ENCODE measurements at regions not wholly inside any gene's neighbourhood (a gene's known extent, or its start where the extent isn't known, plus 50 kb on each side); places are given as distances from the start of the nearest gene placed in this dataset.

GRCh38 chr5:167725741-167726140, 565.7 kb upstream of the WWC1 start:
- Histone ChIP-seq H3K9ac (ENCODE audit: extremely low read depth, low read length, poor library complexity, severe bottlenecking) (no peak overlapping the region), H3K36me3 (ENCODE audit: control insufficient read depth, insufficient read depth, low read length) (no peaks in the 10 kb centered on the region), H3K9me3 (ENCODE audit: control insufficient read depth, low read length) (no peaks in the 10 kb centered on the region), H3K4me1 (ENCODE audit: control insufficient read depth, insufficient read depth, low read length) (no peaks in the 10 kb centered on the region), H3K27ac (ENCODE audit: low read depth, low read length) (no peak overlapping the region), H3K27me3 (ENCODE audit: control insufficient read depth, insufficient read depth, low read length, poor library complexity, severe bottlenecking) (no peaks in the 10 kb centered on the region), H3K4me3 (ENCODE audit: low read length) (no peak overlapping the region)
- H3K9me3 Mint-ChIP-seq = no peaks in the 10 kb centered on the region
- no peak overlapping the region for H3K4me3 Mint-ChIP-seq
- no peak for DNase-seq
- H3K27ac Mint-ChIP-seq = no peak overlapping the region
- no peak for TF ChIP-seq CTCF (conservative IDR thresholded peaks at IDR 0.05)
- no peaks in the 10 kb centered on the region for H3K27me3 Mint-ChIP-seq (ENCODE audit: insufficient read depth)
- H3K36me3 Mint-ChIP-seq (ENCODE audit: low read depth) = no peaks in the 10 kb centered on the region
- 89 to 100% methylated on average over 3 to 7 of the region's 7 CpGs for WGBS, 2 experiments (ENCODE audit: insufficient coverage in 1 of 2, insufficient read length in 1 of 2)
- peaks cover 11% of the 10 kb centered on the region for H3K4me1 Mint-ChIP-seq

GRCh38 chr5:167726642-167727041, 564.8 kb upstream of the WWC1 start:
- no peak for TF ChIP-seq CTCF (conservative IDR thresholded peaks at IDR 0.05)
- no peak for DNase-seq

GRCh38 chr5:167730121-167730520, 561.3 kb upstream of the WWC1 start:
- Mint-ChIP-seq H3K4me3 (no peak overlapping the region), H3K4me1 (peaks cover 10% of the 10 kb centered on the region), H3K36me3 (ENCODE audit: low read depth) (no peaks in the 10 kb centered on the region), H3K27ac (no peak overlapping the region), H3K27me3 (ENCODE audit: insufficient read depth) (no peaks in the 10 kb centered on the region), H3K9me3 (no peaks in the 10 kb centered on the region)
- DNase-seq = no peak
- Histone ChIP-seq H3K36me3 (ENCODE audit: control insufficient read depth, insufficient read depth, low read length) (no peaks in the 10 kb centered on the region), H3K4me1 (ENCODE audit: control insufficient read depth, insufficient read depth, low read length) (no peaks in the 10 kb centered on the region), H3K27me3 (ENCODE audit: control insufficient read depth, insufficient read depth, low read length, poor library complexity, severe bottlenecking) (no peaks in the 10 kb centered on the region), H3K9me3 (ENCODE audit: control insufficient read depth, low read length) (no peaks in the 10 kb centered on the region), H3K4me3 (ENCODE audit: low read length) (no peak overlapping the region), H3K27ac (ENCODE audit: low read depth, low read length) (no peak overlapping the region), H3K9ac (ENCODE audit: extremely low read depth, low read length, poor library complexity, severe bottlenecking) (no peak overlapping the region)
- TF ChIP-seq CTCF (conservative IDR thresholded peaks at IDR 0.05) = no peak
- WGBS, 2 experiments (ENCODE audit: insufficient coverage in 1 of 2, insufficient read length in 1 of 2) = 81 to 82% methylated on average over 3 of the region's 3 CpGs

More at GRCh38 chr5:167726642-167727041, 564.8 kb upstream of the WWC1 start:
- no peak overlapping the region for H3K4me3 Mint-ChIP-seq
- H3K27me3 Mint-ChIP-seq (ENCODE audit: insufficient read depth) = no peaks in the 10 kb centered on the region
- H3K9me3 Mint-ChIP-seq = no peaks in the 10 kb centered on the region
- WGBS, 2 experiments (ENCODE audit: insufficient coverage in 1 of 2, insufficient read length in 1 of 2) = 60 to 77% methylated on average over 1 to 2 of the region's 2 CpGs
- Histone ChIP-seq H3K9ac (ENCODE audit: extremely low read depth, low read length, poor library complexity, severe bottlenecking) (no peak overlapping the region), H3K9me3 (ENCODE audit: control insufficient read depth, low read length) (no peaks in the 10 kb centered on the region), H3K4me1 (ENCODE audit: control insufficient read depth, insufficient read depth, low read length) (no peaks in the 10 kb centered on the region), H3K27me3 (ENCODE audit: control insufficient read depth, insufficient read depth, low read length, poor library complexity, severe bottlenecking) (no peaks in the 10 kb centered on the region), H3K27ac (ENCODE audit: low read depth, low read length) (no peak overlapping the region), H3K4me3 (ENCODE audit: low read length) (no peak overlapping the region), H3K36me3 (ENCODE audit: control insufficient read depth, insufficient read depth, low read length) (no peaks in the 10 kb centered on the region)
- H3K27ac Mint-ChIP-seq = no peak overlapping the region
- no peaks in the 10 kb centered on the region for H3K36me3 Mint-ChIP-seq (ENCODE audit: low read depth)
- peaks cover 11% of the 10 kb centered on the region for H3K4me1 Mint-ChIP-seq

Measured in endodermal cell (in vitro differentiated cells).